ENCODE measurements at regions not wholly inside any gene's neighbourhood (a gene's known extent, or its start where the extent isn't known, plus 50 kb on each side); places are given as distances from the start of the nearest gene placed in this dataset.

GRCh38 chr3:98972155-98972554 is 70.7 kb upstream of the DCBLD2 start:
- Histone ChIP-seq H3K4me3 (ENCODE audit: low read depth, low read length) (peak overlapping the region; percentile 25), H3K4me1 (ENCODE audit: control insufficient read depth, insufficient read depth, low read length, unreplicated experiment) (peaks cover 60% of the 10 kb centered on the region), H3K79me2 (ENCODE audit: control insufficient read depth, insufficient read depth, low read length, unreplicated experiment) (peaks cover 26% of the 10 kb centered on the region), H3K36me3 (ENCODE audit: insufficient read depth, low read length) (no peaks in the 10 kb centered on the region; the same call in 1 of the 2 replicates), H3K27me3 (ENCODE audit: insufficient read depth, low read length) (no peaks in the 10 kb centered on the region), H2AFZ (ENCODE audit: low read length, unreplicated experiment) (no peak overlapping the region), H3K27ac (ENCODE audit: low read depth, low read length) (peak overlapping the region; percentile 100)

- Histone ChIP-seq H3K79me2 (ENCODE audit: control insufficient read depth, insufficient read depth, low read length, unreplicated experiment) (peaks cover 30% of the 10 kb centered on the region), H3K27me3 (ENCODE audit: insufficient read depth, low read length) (no peaks in the 10 kb centered on the region), H3K4me1 (ENCODE audit: control insufficient read depth, insufficient read depth, low read length, unreplicated experiment) (peaks cover 60% of the 10 kb centered on the region), H3K36me3 (ENCODE audit: insufficient read depth, low read length) (no peaks in the 10 kb centered on the region; the same call in 1 of the 2 replicates), H3K4me3 (ENCODE audit: low read depth, low read length) (peak overlapping the region; percentile 25), H2AFZ (ENCODE audit: low read length, unreplicated experiment) (peak overlapping the region; percentile 11), H3K27ac (ENCODE audit: low read depth, low read length) (peak overlapping the region; percentile 100)
Observed at GRCh38 chr3:98971169-98971681, 69.7 kb upstream of the DCBLD2 start.

DNA sequence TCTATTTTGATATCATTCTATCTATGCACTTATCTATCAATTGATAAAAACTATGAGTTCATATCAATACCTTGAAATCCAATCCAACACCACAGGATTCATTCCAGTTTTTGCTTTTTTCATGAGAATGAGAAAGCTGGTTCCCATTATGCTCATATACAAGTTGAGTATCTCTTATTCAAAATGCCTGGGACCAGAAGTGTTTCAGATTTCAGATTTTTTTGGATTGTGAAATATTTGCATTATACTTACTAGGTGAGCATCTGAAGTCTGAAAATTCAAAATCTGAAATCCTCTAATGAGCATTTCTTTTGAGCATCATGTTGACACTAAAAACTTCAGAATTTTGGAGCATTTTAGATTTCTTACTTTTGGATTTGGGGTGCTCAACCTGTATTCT is 67.8 kb upstream of the DCBLD2 start:
- peaks cover 33% of the 10 kb centered on the region for H3K79me2 ChIP-seq (ENCODE audit: control insufficient read depth, insufficient read depth, low read length, unreplicated experiment)
- no peak overlapping the region for H3K4me3 ChIP-seq (ENCODE audit: low read depth, low read length)
- no peaks in the 10 kb centered on the region; the same call in 1 of the 2 replicates for H3K36me3 ChIP-seq (ENCODE audit: insufficient read depth, low read length)
- H3K4me1 ChIP-seq (ENCODE audit: control insufficient read depth, insufficient read depth, low read length, unreplicated experiment): peaks cover 70% of the 10 kb centered on the region
- no peaks in the 10 kb centered on the region for H3K27me3 ChIP-seq (ENCODE audit: insufficient read depth, low read length)
- no peak overlapping the region for H2AFZ ChIP-seq (ENCODE audit: low read length, unreplicated experiment)
- H3K27ac ChIP-seq (ENCODE audit: low read depth, low read length): peak overlapping the region; percentile 73

- Histone ChIP-seq H3K79me2 (ENCODE audit: control insufficient read depth, insufficient read depth, low read length, unreplicated experiment) (peaks cover 33% of the 10 kb centered on the region), H3K4me1 (ENCODE audit: control insufficient read depth, insufficient read depth, low read length, unreplicated experiment) (peaks cover 73% of the 10 kb centered on the region), H3K4me3 (ENCODE audit: low read depth, low read length) (no peak overlapping the region; the same call in 1 of the 2 replicates), H2AFZ (ENCODE audit: low read length, unreplicated experiment) (no peak overlapping the region), H3K36me3 (ENCODE audit: insufficient read depth, low read length) (no peaks in the 10 kb centered on the region), H3K27ac (ENCODE audit: low read depth, low read length) (peak overlapping the region; percentile 73), H3K27me3 (ENCODE audit: insufficient read depth, low read length) (no peaks in the 10 kb centered on the region)
Observed at GRCh38 chr3:98968824-98969223, 67.3 kb upstream of the DCBLD2 start.

- Histone ChIP-seq H3K4me3 (ENCODE audit: low read depth, low read length) (peak overlapping the region; percentile 48), H3K79me2 (ENCODE audit: control insufficient read depth, insufficient read depth, low read length, unreplicated experiment) (peaks cover 33% of the 10 kb centered on the region), H3K36me3 (ENCODE audit: insufficient read depth, low read length) (no peaks in the 10 kb centered on the region), H2AFZ (ENCODE audit: low read length, unreplicated experiment) (peak overlapping the region; percentile 39), H3K27ac (ENCODE audit: low read depth, low read length) (peak overlapping the region; percentile 73), H3K4me1 (ENCODE audit: control insufficient read depth, insufficient read depth, low read length, unreplicated experiment) (peaks cover 78% of the 10 kb centered on the region), H3K27me3 (ENCODE audit: insufficient read depth, low read length) (no peaks in the 10 kb centered on the region)
Observed at GRCh38 chr3:98968347-98968746, 66.9 kb upstream of the DCBLD2 start.

- no peaks in the 10 kb centered on the region for H3K27me3 ChIP-seq (ENCODE audit: insufficient read depth, low read length)
- H3K4me3 ChIP-seq (ENCODE audit: low read depth, low read length): peak overlapping the region; percentile 48
- H3K79me2 ChIP-seq (ENCODE audit: control insufficient read depth, insufficient read depth, low read length, unreplicated experiment): peaks cover 33% of the 10 kb centered on the region
- peaks cover 81% of the 10 kb centered on the region for H3K4me1 ChIP-seq (ENCODE audit: control insufficient read depth, insufficient read depth, low read length, unreplicated experiment)
- H3K27ac ChIP-seq (ENCODE audit: low read depth, low read length): peak overlapping the region; percentile 73
- H2AFZ ChIP-seq (ENCODE audit: low read length, unreplicated experiment): peak overlapping the region; percentile 39
- H3K36me3 ChIP-seq (ENCODE audit: insufficient read depth, low read length): no peaks in the 10 kb centered on the region
Observed at GRCh38 chr3:98967758-98968157, 66.3 kb upstream of the DCBLD2 start.

- peaks cover 29% of the 10 kb centered on the region for H3K79me2 ChIP-seq (ENCODE audit: control insufficient read depth, insufficient read depth, low read length, unreplicated experiment)
- no peaks in the 10 kb centered on the region for H3K27me3 ChIP-seq (ENCODE audit: insufficient read depth, low read length)
- peak overlapping the region; percentile 39 for H2AFZ ChIP-seq (ENCODE audit: low read length, unreplicated experiment)
- peaks cover 83% of the 10 kb centered on the region for H3K4me1 ChIP-seq (ENCODE audit: control insufficient read depth, insufficient read depth, low read length, unreplicated experiment)
- H3K36me3 ChIP-seq (ENCODE audit: insufficient read depth, low read length): no peaks in the 10 kb centered on the region
- peak overlapping the region; percentile 48 for H3K4me3 ChIP-seq (ENCODE audit: low read depth, low read length)
- peak overlapping the region; percentile 73 for H3K27ac ChIP-seq (ENCODE audit: low read depth, low read length)
Observed at GRCh38 chr3:98966862-98967546, 65.5 kb upstream of the DCBLD2 start.

- Histone ChIP-seq H2AFZ (ENCODE audit: low read length, unreplicated experiment) (no peak overlapping the region), H3K4me1 (ENCODE audit: control insufficient read depth, insufficient read depth, low read length, unreplicated experiment) (peaks cover 81% of the 10 kb centered on the region), H3K79me2 (ENCODE audit: control insufficient read depth, insufficient read depth, low read length, unreplicated experiment) (peaks cover 29% of the 10 kb centered on the region), H3K4me3 (ENCODE audit: low read depth, low read length) (no peak overlapping the region), H3K27ac (ENCODE audit: low read depth, low read length) (peak overlapping the region; percentile 73), H3K36me3 (ENCODE audit: insufficient read depth, low read length) (no peaks in the 10 kb centered on the region), H3K27me3 (ENCODE audit: insufficient read depth, low read length) (no peaks in the 10 kb centered on the region)
Observed at GRCh38 chr3:98966434-98966833, 64.9 kb upstream of the DCBLD2 start.

DNA sequence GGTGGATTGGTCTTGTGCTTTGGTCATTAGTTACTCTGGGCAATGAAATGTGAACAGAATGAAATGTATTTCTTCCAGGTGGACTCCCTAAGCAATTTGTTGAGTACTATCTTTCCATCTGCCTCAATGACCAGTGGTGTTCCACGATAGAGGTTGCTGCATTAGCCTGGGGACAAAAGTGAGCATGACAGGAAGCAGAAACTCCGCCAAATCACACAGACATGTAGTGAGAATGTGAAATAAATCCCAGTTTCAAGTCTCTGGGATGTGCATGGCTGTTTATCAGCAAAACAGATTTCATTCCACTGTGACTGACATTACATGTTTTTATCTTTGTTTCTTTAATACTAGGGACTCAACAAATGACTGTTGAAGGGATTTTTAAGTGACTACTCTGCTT is 63.3 kb upstream of the DCBLD2 start:
- H3K79me2 ChIP-seq (ENCODE audit: control insufficient read depth, insufficient read depth, low read length, unreplicated experiment): peaks cover 23% of the 10 kb centered on the region
- no peaks in the 10 kb centered on the region for H3K27me3 ChIP-seq (ENCODE audit: insufficient read depth, low read length)
- H3K4me3 ChIP-seq (ENCODE audit: low read depth, low read length): no peak overlapping the region
- no peak overlapping the region for H2AFZ ChIP-seq (ENCODE audit: low read length, unreplicated experiment)
- H3K27ac ChIP-seq (ENCODE audit: low read depth, low read length): peak overlapping the region; percentile 99
- H3K4me1 ChIP-seq (ENCODE audit: control insufficient read depth, insufficient read depth, low read length, unreplicated experiment): peaks cover 84% of the 10 kb centered on the region
- H3K36me3 ChIP-seq (ENCODE audit: insufficient read depth, low read length): no peaks in the 10 kb centered on the region

GRCh38 chr3:98963546-98963945 is 62.1 kb upstream of the DCBLD2 start:
- Histone ChIP-seq H2AFZ (ENCODE audit: low read length, unreplicated experiment) (no peak overlapping the region), H3K27me3 (ENCODE audit: insufficient read depth, low read length) (no peaks in the 10 kb centered on the region), H3K4me3 (ENCODE audit: low read depth, low read length) (peak overlapping the region; percentile 66; the same call in 1 of the 2 replicates), H3K4me1 (ENCODE audit: control insufficient read depth, insufficient read depth, low read length, unreplicated experiment) (peaks cover 80% of the 10 kb centered on the region), H3K36me3 (ENCODE audit: insufficient read depth, low read length) (no peaks in the 10 kb centered on the region), H3K27ac (ENCODE audit: low read depth, low read length) (peak overlapping the region; percentile 99), H3K79me2 (ENCODE audit: control insufficient read depth, insufficient read depth, low read length, unreplicated experiment) (peaks cover 14% of the 10 kb centered on the region)

DNA sequence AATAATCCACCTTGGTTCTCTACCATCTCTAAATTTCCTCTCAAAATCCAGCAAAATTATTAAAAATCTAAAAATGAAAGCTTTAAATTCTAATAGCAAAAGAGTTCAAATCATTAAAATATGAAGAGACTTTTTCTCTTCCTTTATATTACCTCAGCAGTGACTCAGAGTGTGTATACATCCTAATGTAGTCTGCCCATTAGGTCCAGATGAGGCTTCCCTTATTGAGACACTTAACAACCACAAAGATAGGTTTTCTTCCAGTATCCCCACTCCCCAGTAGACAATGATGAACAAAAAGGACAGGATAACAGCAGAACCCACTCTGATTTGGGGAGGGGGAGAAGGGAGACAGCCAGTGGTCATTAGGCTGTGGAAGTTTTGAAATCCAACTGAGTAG is 61.5 kb upstream of the DCBLD2 start:
- Histone ChIP-seq H3K79me2 (ENCODE audit: control insufficient read depth, insufficient read depth, low read length, unreplicated experiment) (peaks cover 11% of the 10 kb centered on the region), H3K4me3 (ENCODE audit: low read depth, low read length) (peak overlapping the region; percentile 66), H3K27ac (ENCODE audit: low read depth, low read length) (peak overlapping the region; percentile 99)

More for the DNA sequence above, 61.5 kb upstream of the DCBLD2 start:
- H3K4me1 ChIP-seq (ENCODE audit: control insufficient read depth, insufficient read depth, low read length, unreplicated experiment): peaks cover 75% of the 10 kb centered on the region
- H3K27me3 ChIP-seq (ENCODE audit: insufficient read depth, low read length): no peaks in the 10 kb centered on the region
- H2AFZ ChIP-seq (ENCODE audit: low read length, unreplicated experiment): no peak overlapping the region
- H3K36me3 ChIP-seq (ENCODE audit: insufficient read depth, low read length): no peaks in the 10 kb centered on the region
